Thyroid gland (tissue), 4 donors: ENCODE measurements at regions not wholly inside any gene's neighbourhood (a gene's known extent, or its start where the extent isn't known, plus 50 kb on each side); places are given as distances from the start of the nearest gene placed in this dataset.

ENCODE experiments used
- CTCF ChIP-seq, 6 experiments: fragments of 200-600 bp in 3 of 6; fragments of 450-650 bp in 3 of 6; sonication (generic) in 3 of 6; IDR thresholded peaks; one replicate each; pipeline ENCODE4 v1.5.1; 2016 to 2019; ENCODE audit warnings: antibody characterized with exemption in 6 of 6, mild to moderate bottlenecking in 2 of 6, inconsistent platforms in 1 of 6, moderate library complexity in 1 of 6
- POLR2A ChIP-seq, 2 donors: fragments of 450-650 bp; IDR thresholded peaks; one replicate each; pipeline ENCODE4 v1.6.1; 2017; ENCODE audit warnings: antibody characterized with exemption in 2 of 2, mild to moderate bottlenecking in 2 of 2, moderate library complexity in 1 of 2

- TF ChIP-seq POLR2A (IDR thresholded peaks at IDR 0.05) (no peak), CTCF (IDR thresholded peaks at IDR 0.05) (no peak)
Measured at GRCh38 chr4:185890196-185890595, 78.2 kb upstream of the SORBS2 start.
